GM23338 (cell line): ENCODE measurements at regions not wholly inside any gene's neighbourhood (a gene's known extent, or its start where the extent isn't known, plus 50 kb on each side); places are given as distances from the start of the nearest gene placed in this dataset.

Experiments
- ATAC-seq: fragments of 200-7000 bp; cut with Tn5 transposase; 3 replicates; pipeline ENCODE4 v1.9.1; 2020
- DNase-seq: peaks from one replicate; pipeline ENCODE4 v3.0.0-alpha.2; 2015; ENCODE audit warnings: low spot score
- H2AFZ ChIP-seq: fragments of 200-600 bp; sonication (generic); 2 replicates; pipeline ENCODE4 v1.8.0; 2016; ENCODE audit warnings: antibody characterized with exemption, mild to moderate bottlenecking, moderate library complexity
- H3F3A ChIP-seq: fragments of 200-600 bp; sonication (generic); replicated peaks from 2 replicates; pipeline ENCODE4 v1.8.0; 2017; ENCODE audit warnings: antibody characterized with exemption, mixed run types, low read depth
- H3K27ac ChIP-seq: fragments of 200-600 bp; sonication (generic); 2 replicates; pipeline ENCODE4 v1.6.1; 2016; ENCODE audit warnings: low read depth
- H3K27me3 ChIP-seq: fragments of 200-600 bp; sonication (generic); 2 replicates; pipeline ENCODE4 v1.8.0; 2016; ENCODE audit warnings: mild to moderate bottlenecking, mixed run types, moderate library complexity; ENCODE audit not compliant: insufficient read depth
- H3K36me3 ChIP-seq: fragments of 200-600 bp; sonication (generic); 2 replicates; pipeline ENCODE4 v1.8.0; 2016; ENCODE audit warnings: mild to moderate bottlenecking; ENCODE audit not compliant: insufficient read depth
- H3K4me1 ChIP-seq: fragments of 200-600 bp; sonication (generic); 2 replicates; pipeline ENCODE4 v1.8.0; 2016; ENCODE audit warnings: mild to moderate bottlenecking, moderate library complexity; ENCODE audit not compliant: insufficient read depth
- H3K4me2 ChIP-seq: fragments of 200-600 bp; sonication (generic); 2 replicates; pipeline ENCODE4 v1.7.1; 2017; ENCODE audit warnings: mixed run types
- H3K4me3 ChIP-seq: fragments of 200-600 bp; sonication (generic); 2 replicates; pipeline ENCODE4 v1.6.1; 2016; ENCODE audit warnings: mixed run types
- H3K79me2 ChIP-seq: fragments of 200-600 bp; sonication (generic); replicated peaks from 2 replicates; pipeline ENCODE4 v1.8.0; 2017; ENCODE audit warnings: mild to moderate bottlenecking; ENCODE audit not compliant: insufficient read depth
- H3K9me2 ChIP-seq: fragments of 200-600 bp; sonication (generic); 2 replicates; pipeline ENCODE4 v1.8.0; 2017; ENCODE audit not compliant: insufficient read depth
- H4K20me1 ChIP-seq: fragments of 200-600 bp; sonication (generic); replicated peaks from 2 replicates; pipeline ENCODE4 v1.8.0; 2017; ENCODE audit warnings: mild to moderate bottlenecking; ENCODE audit not compliant: insufficient read depth
- H3K27ac Mint-ChIP-seq: 2 replicates; pipeline ENCODE4 v1.8.0; 2020; ENCODE audit warnings: inconsistent platforms, mild to moderate bottlenecking, moderate library complexity, mixed read lengths
- H3K27me3 Mint-ChIP-seq: 3 replicates; pipeline ENCODE4 v1.8.0; 2022; ENCODE audit warnings: low read depth, mild to moderate bottlenecking, moderate library complexity, mixed read lengths, inconsistent platforms; ENCODE audit not compliant: insufficient read depth, poor library complexity
- H3K36me3 Mint-ChIP-seq: 3 replicates; pipeline ENCODE4 v1.8.0; 2021; ENCODE audit warnings: low read depth, mild to moderate bottlenecking, inconsistent platforms, moderate library complexity, mixed read lengths
- H3K4me1 Mint-ChIP-seq: 3 replicates; pipeline ENCODE4 v1.8.0; 2020; ENCODE audit warnings: mild to moderate bottlenecking, inconsistent platforms, mixed read lengths
- H3K4me3 Mint-ChIP-seq: 3 replicates; pipeline ENCODE4 v1.8.0; 2021; ENCODE audit warnings: moderate library complexity, mild to moderate bottlenecking, inconsistent platforms, mixed read lengths
- H3K9me3 Mint-ChIP-seq: 3 replicates; pipeline ENCODE4 v1.8.0; 2020; ENCODE audit warnings: moderate library complexity, mild to moderate bottlenecking, inconsistent platforms, mixed read lengths
- CREB1 ChIP-seq: fragments of 250-450 bp; sonication (Bioruptor Pico); IDR thresholded peaks from 2 replicates; pipeline ENCODE4 v1.5.0; 2020; ENCODE audit warnings: low read depth, mild to moderate bottlenecking, moderate library complexity
- EZH2phosphoT487 ChIP-seq: fragments of 200-600 bp; sonication (generic); IDR thresholded peaks from one replicate; pipeline ENCODE4 v1.8.1; 2018; ENCODE audit warnings: antibody characterized with exemption; ENCODE audit not compliant: unreplicated experiment
- JUNB ChIP-seq: IDR thresholded peaks from one replicate; pipeline ENCODE4 v1.6.1; 2016; ENCODE audit warnings: antibody characterized with exemption; ENCODE audit not compliant: unreplicated experiment
- POLR2AphosphoS5 ChIP-seq: IDR thresholded peaks from 2 replicates; pipeline ENCODE4 v1.6.1; 2016; ENCODE audit warnings: antibody characterized with exemption, low read depth
- ZNF114 ChIP-seq: fragments of 250-450 bp; sonication (Bioruptor Pico); IDR thresholded peaks from 2 replicates; pipeline ENCODE4 v1.5.0; 2020; ENCODE audit warnings: mild to moderate bottlenecking, moderate library complexity
- TF ChIP-seq, protein P1 (sequence below), 2 experiments: fragments of 200-600 bp in 1 of 2; sonication (generic) in 1 of 2; conservative IDR thresholded peaks; 2 replicates each; pipeline versions ENCODE4 v1.5.1 to v1.6.1; 2016 to 2017; ENCODE audit warnings: antibody characterized with exemption in 2 of 2, low read depth in 2 of 2, mild to moderate bottlenecking in 2 of 2, moderate library complexity in 1 of 2
- TF ChIP-seq, protein P2 (sequence below): IDR thresholded peaks from one replicate; pipeline ENCODE4 v1.6.1; 2018; ENCODE audit warnings: antibody characterized with exemption; ENCODE audit not compliant: unreplicated experiment

DNA sequence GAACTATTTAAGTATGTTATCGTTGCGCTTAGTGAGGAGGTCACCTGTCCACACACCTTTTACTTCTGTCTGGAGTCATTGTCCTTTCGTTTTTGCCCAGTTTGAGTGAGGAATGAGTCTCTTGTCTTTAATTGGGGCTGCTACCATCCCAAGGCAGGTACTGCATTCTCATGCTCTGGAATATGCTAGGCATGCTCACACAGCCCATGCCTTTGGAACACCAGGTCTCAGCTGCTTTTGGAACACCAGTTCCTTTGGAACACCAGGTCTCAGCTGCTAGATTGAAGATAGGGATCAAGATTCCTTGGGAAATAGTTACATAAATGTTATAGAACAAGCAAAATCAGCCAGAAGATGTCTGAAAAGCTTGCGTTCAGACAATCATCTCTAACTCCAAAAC, 73.1 kb downstream of the AREG start (continued):
- TF ChIP-seq, protein P1, sequence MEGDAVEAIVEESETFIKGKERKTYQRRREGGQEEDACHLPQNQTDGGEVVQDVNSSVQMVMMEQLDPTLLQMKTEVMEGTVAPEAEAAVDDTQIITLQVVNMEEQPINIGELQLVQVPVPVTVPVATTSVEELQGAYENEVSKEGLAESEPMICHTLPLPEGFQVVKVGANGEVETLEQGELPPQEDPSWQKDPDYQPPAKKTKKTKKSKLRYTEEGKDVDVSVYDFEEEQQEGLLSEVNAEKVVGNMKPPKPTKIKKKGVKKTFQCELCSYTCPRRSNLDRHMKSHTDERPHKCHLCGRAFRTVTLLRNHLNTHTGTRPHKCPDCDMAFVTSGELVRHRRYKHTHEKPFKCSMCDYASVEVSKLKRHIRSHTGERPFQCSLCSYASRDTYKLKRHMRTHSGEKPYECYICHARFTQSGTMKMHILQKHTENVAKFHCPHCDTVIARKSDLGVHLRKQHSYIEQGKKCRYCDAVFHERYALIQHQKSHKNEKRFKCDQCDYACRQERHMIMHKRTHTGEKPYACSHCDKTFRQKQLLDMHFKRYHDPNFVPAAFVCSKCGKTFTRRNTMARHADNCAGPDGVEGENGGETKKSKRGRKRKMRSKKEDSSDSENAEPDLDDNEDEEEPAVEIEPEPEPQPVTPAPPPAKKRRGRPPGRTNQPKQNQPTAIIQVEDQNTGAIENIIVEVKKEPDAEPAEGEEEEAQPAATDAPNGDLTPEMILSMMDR (conservative IDR thresholded peaks at IDR 0.05; ENCODE audit: low read depth in 2 of 2): no peak
- no peak for TF ChIP-seq JUNB
- TF ChIP-seq, protein P2, sequence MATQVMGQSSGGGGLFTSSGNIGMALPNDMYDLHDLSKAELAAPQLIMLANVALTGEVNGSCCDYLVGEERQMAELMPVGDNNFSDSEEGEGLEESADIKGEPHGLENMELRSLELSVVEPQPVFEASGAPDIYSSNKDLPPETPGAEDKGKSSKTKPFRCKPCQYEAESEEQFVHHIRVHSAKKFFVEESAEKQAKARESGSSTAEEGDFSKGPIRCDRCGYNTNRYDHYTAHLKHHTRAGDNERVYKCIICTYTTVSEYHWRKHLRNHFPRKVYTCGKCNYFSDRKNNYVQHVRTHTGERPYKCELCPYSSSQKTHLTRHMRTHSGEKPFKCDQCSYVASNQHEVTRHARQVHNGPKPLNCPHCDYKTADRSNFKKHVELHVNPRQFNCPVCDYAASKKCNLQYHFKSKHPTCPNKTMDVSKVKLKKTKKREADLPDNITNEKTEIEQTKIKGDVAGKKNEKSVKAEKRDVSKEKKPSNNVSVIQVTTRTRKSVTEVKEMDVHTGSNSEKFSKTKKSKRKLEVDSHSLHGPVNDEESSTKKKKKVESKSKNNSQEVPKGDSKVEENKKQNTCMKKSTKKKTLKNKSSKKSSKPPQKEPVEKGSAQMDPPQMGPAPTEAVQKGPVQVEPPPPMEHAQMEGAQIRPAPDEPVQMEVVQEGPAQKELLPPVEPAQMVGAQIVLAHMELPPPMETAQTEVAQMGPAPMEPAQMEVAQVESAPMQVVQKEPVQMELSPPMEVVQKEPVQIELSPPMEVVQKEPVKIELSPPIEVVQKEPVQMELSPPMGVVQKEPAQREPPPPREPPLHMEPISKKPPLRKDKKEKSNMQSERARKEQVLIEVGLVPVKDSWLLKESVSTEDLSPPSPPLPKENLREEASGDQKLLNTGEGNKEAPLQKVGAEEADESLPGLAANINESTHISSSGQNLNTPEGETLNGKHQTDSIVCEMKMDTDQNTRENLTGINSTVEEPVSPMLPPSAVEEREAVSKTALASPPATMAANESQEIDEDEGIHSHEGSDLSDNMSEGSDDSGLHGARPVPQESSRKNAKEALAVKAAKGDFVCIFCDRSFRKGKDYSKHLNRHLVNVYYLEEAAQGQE: no peak

DNA sequence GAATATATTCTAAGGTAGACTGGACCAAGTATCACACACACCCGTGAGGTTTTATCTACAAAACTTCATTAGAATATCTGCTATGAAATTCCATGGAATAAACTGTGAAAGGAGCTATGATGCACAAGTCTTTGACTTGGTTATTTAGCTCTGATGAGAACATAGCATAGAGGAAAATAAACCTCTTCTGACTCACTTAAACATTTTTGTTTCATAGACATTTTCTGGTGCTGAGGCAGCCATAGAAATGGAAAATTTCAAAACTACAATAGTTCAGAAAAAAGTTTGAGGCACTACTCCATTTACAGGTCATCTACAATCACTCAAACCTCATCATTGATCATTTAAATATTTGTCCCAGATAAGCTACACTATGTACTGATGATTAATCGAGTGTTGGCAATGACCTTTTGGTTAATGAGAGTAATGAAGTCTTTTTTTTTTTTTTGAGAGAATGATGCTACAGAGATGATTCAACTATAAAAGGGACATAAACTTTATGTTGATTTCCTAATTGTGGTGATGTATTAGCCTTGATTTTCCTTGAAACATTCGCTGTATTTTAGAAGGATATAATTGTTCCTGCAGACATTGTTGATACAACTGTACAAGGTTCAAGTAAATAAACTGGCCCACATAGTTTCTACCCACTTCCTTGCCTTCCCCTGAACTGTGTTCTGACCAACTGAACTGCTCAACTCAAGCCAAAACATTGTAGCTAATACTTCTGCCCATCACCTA, 77.5 kb downstream of the AREG start:
- Mint-ChIP-seq H3K9me3 (no peaks in the 10 kb centered on the region), H3K4me3 (no peak overlapping the region), H3K27ac (no peak overlapping the region), H3K4me1 (no peaks in the 10 kb centered on the region), H3K36me3 (no peaks in the 10 kb centered on the region), H3K27me3 (no peaks in the 10 kb centered on the region)
- H3F3A ChIP-seq: no peaks in the 10 kb centered on the region
- ATAC-seq (no peak), DNase-seq (no peak)
- TF ChIP-seq CREB1 (CRISPR knock-in tag): no peak
- TF ChIP-seq, protein P1 (conservative IDR thresholded peaks at IDR 0.05; ENCODE audit: low read depth in 2 of 2): no peak
- TF ChIP-seq JUNB: no peak
- no peak for TF ChIP-seq ZNF114 (CRISPR knock-in tag)
- TF ChIP-seq, protein P2: no peak
- no peak for TF ChIP-seq EZH2phosphoT487
- no peak for TF ChIP-seq POLR2AphosphoS5
- H3K79me2 ChIP-seq: no peaks in the 10 kb centered on the region
- H3K9me2 ChIP-seq: no peaks in the 10 kb centered on the region
- no peaks in the 10 kb centered on the region for H3K27me3 ChIP-seq
- H3K4me1 ChIP-seq: no peaks in the 10 kb centered on the region
- H4K20me1 ChIP-seq: no peaks in the 10 kb centered on the region
- H3K4me3 ChIP-seq: no peak overlapping the region
- no peaks in the 10 kb centered on the region for H3K36me3 ChIP-seq
- H3K4me2 ChIP-seq: no peak overlapping the region
- no peak overlapping the region for H3K27ac ChIP-seq
- H2AFZ ChIP-seq: no peak overlapping the region
